K562 (cell line): ENCODE measurements at regions not wholly inside any gene's neighbourhood (a gene's known extent, or its start where the extent isn't known, plus 50 kb on each side); places are given as distances from the start of the nearest gene placed in this dataset.

Experiments
- ATAC-seq: fragments of 200-7000 bp; cut with Tn5 transposase; 3 replicates; pipeline ENCODE4 v1.9.1; 2020; ENCODE audit warnings: moderate library complexity
- BruUV-seq: library from RNA; stranded (reverse); fragments of 400-500 nt; replicated peaks from 2 replicates; lab custom pipeline; 2021; lab: Mats Ljungman, UMichigan
- CTCF ChIA-PET: fragments of 300-600 bp; formaldehyde crosslinking; extraction: SDS; loops from one replicate; lab custom pipeline; 2021; ENCODE audit warnings: low intra/inter-chr PET ratio; lab: Yijun Ruan, JAX
- POLR2A ChIA-PET: fragments of 300-600, 350-650 bp; sonication (Branson Sonifier 250); formaldehyde crosslinking; extraction: SDS; loops from one replicate; lab custom pipeline; 2021; ENCODE audit warnings: antibody characterized with exemption, inconsistent platforms; lab: Yijun Ruan, JAX
- DNase-seq, 4 experiments: peaks; one replicate each; pipeline versions ENCODE4 v3.0.0 to v3.0.0-alpha.2; 2011 to 2018; ENCODE audit warnings: low spot score in 3 of 4, mixed read lengths in 3 of 4; ENCODE audit errors: extremely low read depth in 1 of 4
- FAIRE-seq: peaks from 2 replicates; lab custom pipeline; 2011; peaks lifted over from hg19 to GRCh38; lab: Jason Lieb, UNC
- H2AFZ ChIP-seq: 2 replicates; pipeline ENCODE4 v1.6.0; 2011; ENCODE audit warnings: low read depth, low read length, control low read depth, inconsistent platforms
- H3K27ac ChIP-seq: fragments of 200-600 bp; 3 replicates; pipeline ENCODE4 v1.8.0; 2011; ENCODE audit warnings: low read depth, mild to moderate bottlenecking, control low read depth, inconsistent platforms, low read length, moderate library complexity, mixed read lengths; ENCODE audit errors: extremely low read depth
- H3K27me3 ChIP-seq, 2 experiments: fragments of 300-600 bp in 1 of 2; 2 replicates in 1 of 2; 3 replicates in 1 of 2; pipeline versions ENCODE4 v1.6.0 to v1.8.0; 2011; ENCODE audit warnings: inconsistent platforms in 2 of 2, low read length in 2 of 2, mild to moderate bottlenecking in 1 of 2, mixed read lengths in 1 of 2, moderate library complexity in 1 of 2; ENCODE audit not compliant: control insufficient read depth in 2 of 2, insufficient read depth in 2 of 2
- H3K36me3 ChIP-seq: fragments of 300-600 bp; 3 replicates; pipeline ENCODE4 v1.8.0; 2011; ENCODE audit warnings: mild to moderate bottlenecking, low read length, inconsistent platforms; ENCODE audit not compliant: control insufficient read depth, insufficient read depth
- H3K4me1 ChIP-seq, 2 experiments: fragments of 200-600 bp in 1 of 2; replicated peaks in 1 of 2; 2 replicates in 1 of 2; 3 replicates in 1 of 2; pipeline versions ENCODE4 v1.5.1 to v1.8.0; 2011; ENCODE audit warnings: inconsistent platforms in 2 of 2, low read length in 2 of 2, mild to moderate bottlenecking in 1 of 2, mixed read lengths in 1 of 2, moderate library complexity in 1 of 2; ENCODE audit not compliant: control insufficient read depth in 2 of 2, insufficient read depth in 2 of 2
- H3K4me2 ChIP-seq: 2 replicates; pipeline ENCODE4 v1.6.1; 2011; ENCODE audit warnings: low read length, control low read depth, inconsistent platforms, mixed read lengths; ENCODE audit not compliant: insufficient read depth
- H3K4me3 ChIP-seq: fragments of 200-600 bp; sonication (generic), shearing (Covaris generic); 2 replicates; pipeline ENCODE4 v1.5.1; 2016; ENCODE audit warnings: control low read depth, inconsistent platforms
- H3K79me2 ChIP-seq: fragments of 200-600 bp; 3 replicates; pipeline ENCODE4 v1.8.0; 2011; ENCODE audit warnings: low read length, inconsistent platforms; ENCODE audit not compliant: control insufficient read depth, insufficient read depth
- H3K9ac ChIP-seq, 2 experiments: 2 replicates each; pipeline versions ENCODE4 v1.6.0 to v1.6.1; 2011; ENCODE audit warnings: low read depth in 2 of 2, low read length in 2 of 2, control low read depth in 1 of 2, inconsistent platforms in 1 of 2, mild to moderate bottlenecking in 1 of 2, mixed read lengths in 1 of 2; ENCODE audit not compliant: insufficient read depth in 1 of 2
- H3K9me1 ChIP-seq: one replicate; pipeline ENCODE4 v1.6.0; 2011; ENCODE audit warnings: inconsistent platforms, mild to moderate bottlenecking, low read length, moderate library complexity; ENCODE audit not compliant: control insufficient read depth, insufficient read depth
- H3K9me3 ChIP-seq: replicated peaks from 2 replicates; pipeline ENCODE4 v1.5.1; 2011; ENCODE audit warnings: low read depth, low read length, inconsistent platforms; ENCODE audit not compliant: control insufficient read depth, insufficient read depth
- H4K20me1 ChIP-seq: replicated peaks from 2 replicates; pipeline ENCODE4 v1.6.1; 2011; ENCODE audit warnings: low read length, inconsistent platforms, mixed read lengths; ENCODE audit not compliant: control insufficient read depth, insufficient read depth
- BMI1 ChIP-seq: fragments of 150-350 bp; IDR thresholded peaks from 2 replicates; pipeline ENCODE4 v1.6.1; 2014; ENCODE audit warnings: low read length
- COPS2 ChIP-seq: fragments of 450-650 bp; conservative IDR thresholded peaks from 2 replicates; pipeline ENCODE4 v1.6.1; 2016; ENCODE audit warnings: mild to moderate bottlenecking, moderate library complexity
- FOXM1 ChIP-seq, 2 experiments: fragments of 450-650 bp in 1 of 2; sonication (generic) in 1 of 2; formaldehyde crosslinking in 1 of 2; IDR thresholded peaks; 2 replicates each; pipeline versions ENCODE4 v1.6.1 to v1.9.0; 2017 to 2022; ENCODE audit warnings: low read depth in 2 of 2, mild to moderate bottlenecking in 2 of 2, missing genetic modification reagents in 1 of 2, moderate library complexity in 1 of 2
- HDGF ChIP-seq: fragments of 450-650 bp; IDR thresholded peaks from 2 replicates; pipeline ENCODE4 v1.6.1; 2016
- HNRNPL ChIP-seq: fragments of 200-400 bp; formaldehyde crosslinking; IDR thresholded peaks from 2 replicates; pipeline ENCODE4 v1.6.1; 2017; ENCODE audit warnings: low read depth, mild to moderate bottlenecking, low read length
- KHSRP ChIP-seq: fragments of 450-650 bp; IDR thresholded peaks from 2 replicates; pipeline ENCODE4 v1.6.1; 2017
- NCOA4 ChIP-seq: fragments of 450-650 bp; IDR thresholded peaks from 2 replicates; pipeline ENCODE4 v1.6.1; 2018; ENCODE audit warnings: mild to moderate bottlenecking; ENCODE audit not compliant: partially characterized antibody
- RHOXF2B ChIP-seq: fragments of 250-450 bp; sonication (Bioruptor Pico); conservative IDR thresholded peaks from 2 replicates; pipeline ENCODE4 v1.5.1; 2021
- RNF2 ChIP-seq: sonication (generic); IDR thresholded peaks from 2 replicates; pipeline ENCODE4 v1.6.1; 2016
- SRF ChIP-seq, 2 experiments: fragments of 250-450, 450-650 bp in 1 of 2; sonication (Bioruptor Pico) in 1 of 2; sonication (generic) in 1 of 2; formaldehyde crosslinking; IDR thresholded peaks; 2 replicates each; pipeline versions ENCODE4 v1.5.0 to v1.5.1; 2020 to 2022; ENCODE audit warnings: mild to moderate bottlenecking in 1 of 2, missing genetic modification reagents in 1 of 2
- TSC22D4 ChIP-seq: fragments of 450-650 bp; IDR thresholded peaks from 2 replicates; pipeline ENCODE4 v1.6.1; 2016; ENCODE audit warnings: missing genetic modification characterization, missing biosample characterization, control low read depth
- ZNF324 ChIP-seq: fragments of 250-450 bp; sonication (Bioruptor Pico); IDR thresholded peaks from 2 replicates; pipeline ENCODE4 v1.4.0; 2020; ENCODE audit warnings: mild to moderate bottlenecking
- ZNF766 ChIP-seq: fragments of 200-800 bp; sonication (Bioruptor generic); conservative IDR thresholded peaks from 2 replicates; pipeline ENCODE4 v1.6.1; 2016; ENCODE audit warnings: missing genetic modification characterization, missing compliant biosample characterization
- WGBS: fragments of 100-300 bp; shearing (Covaris generic); methylation state at CpG from one replicate; pipeline ENCODE4 v1.1.6; 2016; ENCODE audit warnings: low coverage, mixed read lengths; ENCODE audit not compliant: insufficient coverage; ENCODE audit errors: missing lambda C conversion rate; 5-methylcytosine and 5-hydroxymethylcytosine counted together
- in situ Hi-C: fragments of 300-500 bp; cut with MboI; formaldehyde crosslinking; loops from 4 replicates; pipeline ENCODE4 v1.15.0; 2018; ENCODE audit warnings: inconsistent platforms, mixed read lengths
- intact Hi-C: fragments of 100-400 bp; cut with micrococcal nuclease; formaldehyde crosslinking; loops from 2 replicates; pipeline ENCODE4 v1.14.2; 2022
- TF ChIP-seq, protein P1 (sequence below): sonication (generic); formaldehyde crosslinking; IDR thresholded peaks from 2 replicates; pipeline ENCODE4 v1.8.0; 2022; ENCODE audit warnings: mild to moderate bottlenecking, missing genetic modification reagents, borderline replicate concordance

DNA sequence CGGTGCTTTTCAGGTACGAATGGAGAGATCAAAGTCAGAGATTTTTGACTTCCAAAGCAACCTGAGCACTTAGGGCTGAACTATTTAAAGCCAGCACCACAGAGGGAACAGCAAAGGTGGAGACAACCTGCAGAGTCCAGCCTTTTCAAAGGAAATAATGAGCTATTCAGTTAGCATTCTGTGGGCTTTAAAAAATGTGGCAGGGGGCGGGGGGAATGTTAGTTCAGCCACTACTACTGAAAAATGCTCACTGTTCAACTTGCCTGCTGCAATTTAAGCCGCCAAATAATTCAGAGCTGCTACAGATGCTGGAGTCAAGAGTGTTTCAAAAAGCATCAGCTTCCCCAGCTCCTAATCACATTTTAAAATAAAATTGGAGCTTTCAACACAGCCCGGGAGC lies 473.3 kb upstream of the PLXNA2 start:
- no TSS peak for BruUV-seq
- Histone ChIP-seq H3K4me1 (no peaks in the 10 kb centered on the region), H3K9me3 (no peaks in the 10 kb centered on the region; the same call in 1 of the 2 replicates), H2AFZ (no peak overlapping the region), H3K27me3 (no peaks in the 10 kb centered on the region), H4K20me1 (no peaks in the 10 kb centered on the region), H3K36me3 (no peaks in the 10 kb centered on the region), H3K79me2 (no peaks in the 10 kb centered on the region), H3K9me1 (no peaks in the 10 kb centered on the region), H3K4me2 (no peak overlapping the region), H3K27ac (no peak overlapping the region), H3K4me3 (no peak overlapping the region), H3K9ac (no peak overlapping the region)
- under 1% methylated on average over 5 of the region's 5 CpGs for WGBS
- ChIA-PET POLR2A (no interaction called here), CTCF (no interaction called here)
- FAIRE-seq (no peak), DNase-seq (no peak), ATAC-seq (no peak)
- intact Hi-C loops: no loop called here
- TF ChIP-seq RNF2 (no peak), FOXM1 (IDR thresholded peaks at IDR 0.05; ENCODE audit: low read depth) (no peak), FOXM1 (CRISPR knock-in tag; IDR thresholded peaks at IDR 0.05; ENCODE audit: low read depth) (no peak), ZNF324 (no peak), ZNF766 (no peak), SRF (CRISPR knock-in tag; IDR thresholded peaks at IDR 0.05) (no peak), RHOXF2B (CRISPR knock-in tag) (no peak), BMI1 (no peak), KHSRP (no peak), HNRNPL (no peak), HDGF (no peak), COPS2 (no peak), NCOA4 (no peak), TSC22D4 (tag) (no peak)
- TF ChIP-seq, protein P1, sequence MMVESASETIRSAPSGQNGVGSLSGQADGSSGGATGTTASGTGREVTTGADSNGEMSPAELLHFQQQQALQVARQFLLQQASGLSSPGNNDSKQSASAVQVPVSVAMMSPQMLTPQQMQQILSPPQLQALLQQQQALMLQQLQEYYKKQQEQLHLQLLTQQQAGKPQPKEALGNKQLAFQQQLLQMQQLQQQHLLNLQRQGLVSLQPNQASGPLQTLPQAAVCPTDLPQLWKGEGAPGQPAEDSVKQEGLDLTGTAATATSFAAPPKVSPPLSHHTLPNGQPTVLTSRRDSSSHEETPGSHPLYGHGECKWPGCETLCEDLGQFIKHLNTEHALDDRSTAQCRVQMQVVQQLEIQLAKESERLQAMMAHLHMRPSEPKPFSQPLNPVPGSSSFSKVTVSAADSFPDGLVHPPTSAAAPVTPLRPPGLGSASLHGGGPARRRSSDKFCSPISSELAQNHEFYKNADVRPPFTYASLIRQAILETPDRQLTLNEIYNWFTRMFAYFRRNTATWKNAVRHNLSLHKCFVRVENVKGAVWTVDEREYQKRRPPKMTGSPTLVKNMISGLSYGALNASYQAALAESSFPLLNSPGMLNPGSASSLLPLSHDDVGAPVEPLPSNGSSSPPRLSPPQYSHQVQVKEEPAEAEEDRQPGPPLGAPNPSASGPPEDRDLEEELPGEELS (CRISPR knock-in tag): no peak
- in situ Hi-C loops: no loop called here
